Stimulated activated naive CD8-positive, alpha-beta T cell treated with anti-CD3 and anti-CD28 coated beads, Interleukin-15, Interleukin-2, amounts not matched to agents 100 U/mL and 50 U/mL, for 24 hours (primary cell): ENCODE measurements at regions not wholly inside any gene's neighbourhood (a gene's known extent, or its start where the extent isn't known, plus 50 kb on each side); places are given as distances from the start of the nearest gene placed in this dataset.
A peak's percentile ranks its signal among the peaks of the same experiment; 100 is the strongest.

ENCODE experiments used
- ATAC-seq: fragments of 150-1000 bp; cut with Tn5 transposase; one replicate; pipeline ENCODE4 v1.10.0; 2021
- DNase-seq: peaks from one replicate; pipeline ENCODE4 v3.0.0; 2021

DNA sequence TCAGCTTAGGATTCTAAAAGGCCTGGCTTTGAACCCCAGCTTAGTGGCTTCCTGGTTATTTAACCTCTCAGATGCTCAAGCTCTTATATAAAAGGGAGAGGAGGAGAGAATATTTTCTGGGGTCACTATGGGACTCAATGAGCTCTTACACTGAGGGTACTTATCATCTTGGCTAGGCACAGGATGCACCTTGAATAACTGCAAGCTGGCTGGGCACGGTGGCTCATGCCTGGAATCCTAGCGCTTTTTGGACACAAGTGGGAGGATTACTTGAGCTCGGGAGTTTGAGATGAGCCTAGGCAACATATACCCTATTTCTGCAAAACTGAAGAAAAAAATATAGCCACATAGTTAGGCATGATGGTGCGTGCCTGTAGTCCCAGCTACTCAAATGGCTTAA lies 665.3 kb upstream of the RBFOX1 start:
- DNase-seq (no peak), ATAC-seq (no peak)

- DNase-seq = no peak
- no peak for ATAC-seq
These were observed 667.5 kb upstream of the RBFOX1 start for GRCh38 chr16:6665126-6665525.

DNA sequence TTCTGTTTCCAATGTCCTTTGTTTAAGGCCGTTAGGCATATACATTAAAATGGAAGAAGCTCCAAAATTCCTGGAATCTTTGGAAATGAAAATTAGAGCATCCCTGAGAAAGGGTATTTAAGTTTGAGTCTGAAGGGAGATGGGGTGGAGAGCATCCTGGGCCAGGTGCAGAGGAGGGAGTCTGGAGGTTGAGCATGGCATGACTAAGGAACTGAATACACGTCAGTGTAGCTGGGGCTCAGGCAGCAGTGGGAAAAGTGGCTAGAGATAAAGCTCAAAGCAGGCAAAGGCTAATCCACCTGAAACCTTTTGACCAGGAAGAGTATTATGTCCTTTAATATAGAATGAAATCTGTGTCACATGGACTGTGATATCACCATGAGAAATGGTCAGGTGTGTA lies 669.0 kb upstream of the RBFOX1 start:
- no peak for ATAC-seq
- no peak for DNase-seq

DNA sequence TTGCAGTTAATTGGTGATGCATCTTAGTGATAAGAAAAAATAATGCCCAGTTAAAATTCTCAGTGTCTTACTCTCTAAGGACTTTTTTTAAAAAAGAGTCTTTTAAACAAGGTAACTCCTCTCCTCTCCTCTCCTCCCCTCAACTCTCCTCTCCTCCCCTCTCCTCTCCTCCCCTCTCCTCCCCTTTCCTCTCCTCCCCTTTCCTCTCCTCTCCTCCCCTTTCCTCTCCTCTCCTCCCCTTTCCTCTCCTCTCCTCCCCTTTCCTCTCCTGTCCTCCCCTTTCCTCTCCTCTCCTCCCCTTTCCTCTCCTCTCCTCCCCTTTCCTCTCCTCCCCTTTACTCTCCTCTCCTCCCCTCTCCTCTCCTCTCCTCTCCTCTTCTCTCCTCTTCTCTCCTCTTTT lies 675.9 kb upstream of the RBFOX1 start:
- no peak for DNase-seq
- no peak for ATAC-seq

DNA sequence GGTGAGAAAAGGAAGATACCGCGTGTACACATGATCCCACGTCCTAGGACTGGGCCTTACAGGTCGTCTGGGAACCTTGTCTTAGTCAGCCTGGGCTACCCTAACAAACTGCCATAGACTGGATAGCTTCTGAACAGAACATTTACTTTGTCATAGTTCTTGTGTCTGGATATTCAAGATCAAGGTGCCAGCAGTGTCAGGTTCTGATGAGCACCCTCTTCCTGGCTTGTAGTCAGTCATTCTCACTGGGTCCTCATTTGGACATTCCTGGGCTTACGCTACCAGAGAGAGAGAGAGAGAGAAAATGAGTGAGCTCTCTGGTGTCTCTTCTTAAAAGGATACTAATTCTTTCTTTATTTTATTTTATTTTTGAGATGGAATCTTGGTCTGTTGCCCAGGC lies 685.8 kb upstream of the RBFOX1 start:
- DNase-seq = no peak
- no peak for ATAC-seq

DNA sequence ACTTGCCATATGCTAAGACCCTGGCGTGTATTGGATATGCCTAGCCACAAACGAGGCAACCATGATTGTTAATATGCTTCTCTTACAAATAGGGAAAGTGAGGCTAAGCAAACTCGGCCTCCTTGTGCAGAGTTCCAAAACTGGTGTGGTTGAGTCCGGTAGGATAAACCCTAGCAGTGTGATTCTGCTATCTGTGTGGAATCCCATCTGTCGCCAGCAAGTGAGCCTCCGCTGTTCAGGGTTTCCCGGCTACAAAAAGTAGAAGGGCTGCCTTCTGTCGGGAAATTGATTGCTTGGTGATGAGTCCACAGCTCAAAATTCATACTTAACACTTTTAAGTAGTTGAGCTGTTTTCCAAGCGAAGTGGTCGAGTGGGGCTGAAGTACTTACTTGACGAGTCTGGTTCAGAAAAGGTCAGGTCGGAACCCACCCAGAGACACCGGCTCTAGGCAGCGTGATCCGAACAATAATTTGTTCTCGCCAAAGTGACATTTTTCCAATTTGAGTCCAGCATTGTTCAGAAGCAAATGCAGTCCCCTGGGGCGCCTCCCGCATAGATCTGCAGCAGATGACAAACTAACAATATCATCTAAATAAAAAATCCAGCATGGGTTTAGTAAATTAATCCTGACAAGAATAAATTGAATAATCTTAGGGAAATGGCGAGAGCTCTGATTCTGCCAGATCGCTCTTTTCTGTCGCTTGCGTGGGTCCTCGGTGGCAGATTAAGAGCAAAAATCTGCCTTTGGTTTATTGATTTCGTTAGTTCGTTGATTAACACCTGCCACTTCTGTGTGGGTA lies 686.7 kb upstream of the RBFOX1 start:
- no peak for DNase-seq
- ATAC-seq = no peak

GRCh38 chr16:6644916-6645315 lies 687.7 kb upstream of the RBFOX1 start:
- no peak for DNase-seq
- ATAC-seq = no peak

- ATAC-seq (no peak), DNase-seq (peak; percentile 49)
These were observed 689.5 kb upstream of the RBFOX1 start for GRCh38 chr16:6643080-6643686.

- DNase-seq (no peak), ATAC-seq (no peak)
These were observed 690.4 kb upstream of the RBFOX1 start for GRCh38 chr16:6642271-6642670.

- no peak for DNase-seq
- ATAC-seq = no peak
These were observed 691.6 kb upstream of the RBFOX1 start for GRCh38 chr16:6641091-6641490.

GRCh38 chr16:6636457-6636856 lies 696.2 kb upstream of the RBFOX1 start:
- DNase-seq (no peak), ATAC-seq (no peak)

GRCh38 chr16:6634151-6634550 lies 698.5 kb upstream of the RBFOX1 start:
- DNase-seq = no peak
- ATAC-seq = no peak

DNA sequence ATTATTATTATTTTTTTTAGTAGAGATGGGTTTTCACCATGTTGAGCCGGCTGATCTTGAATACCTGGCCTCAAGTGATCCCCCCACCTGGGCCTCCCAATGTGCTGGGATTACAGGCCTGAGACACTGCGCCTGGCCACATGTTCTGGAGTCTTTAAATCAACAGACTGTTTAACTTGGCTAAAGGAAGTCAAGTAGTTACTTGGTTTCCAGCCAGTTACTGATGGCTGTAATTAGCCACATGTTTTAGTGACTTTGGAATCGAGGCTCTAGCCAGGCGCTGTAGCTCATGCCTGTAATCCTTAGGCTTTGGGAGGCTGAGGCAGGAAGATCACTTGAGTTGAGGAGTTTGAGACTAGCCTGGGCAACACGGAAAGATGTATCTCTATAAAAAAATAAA lies 699.2 kb upstream of the RBFOX1 start:
- no peak for DNase-seq
- ATAC-seq = no peak

- DNase-seq (no peak), ATAC-seq (no peak)
These were observed 703.5 kb upstream of the RBFOX1 start for GRCh38 chr16:6629110-6629509.

GRCh38 chr16:6625606-6626005 lies 707.0 kb upstream of the RBFOX1 start:
- ATAC-seq (no peak), DNase-seq (no peak)

DNA sequence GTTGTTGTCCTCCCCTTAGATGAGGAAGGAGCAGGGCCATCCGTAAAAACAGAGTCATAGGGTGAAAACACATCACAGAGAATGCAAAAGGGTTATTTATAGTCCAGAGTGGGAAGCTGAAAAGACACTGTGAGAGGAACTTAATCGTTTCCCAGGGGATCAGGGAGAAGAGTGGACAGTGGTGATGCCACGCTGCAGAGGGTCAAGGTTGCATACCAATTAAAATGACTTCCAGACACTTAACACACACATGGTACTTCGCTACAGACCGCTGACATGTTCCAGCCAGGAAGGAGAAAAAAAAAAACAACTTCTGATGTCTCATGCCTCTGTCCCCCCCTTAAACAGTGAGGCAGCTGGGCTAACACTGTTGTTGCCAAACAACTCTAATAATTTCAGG lies 713.8 kb upstream of the RBFOX1 start:
- no peak for DNase-seq
- no peak for ATAC-seq

DNA sequence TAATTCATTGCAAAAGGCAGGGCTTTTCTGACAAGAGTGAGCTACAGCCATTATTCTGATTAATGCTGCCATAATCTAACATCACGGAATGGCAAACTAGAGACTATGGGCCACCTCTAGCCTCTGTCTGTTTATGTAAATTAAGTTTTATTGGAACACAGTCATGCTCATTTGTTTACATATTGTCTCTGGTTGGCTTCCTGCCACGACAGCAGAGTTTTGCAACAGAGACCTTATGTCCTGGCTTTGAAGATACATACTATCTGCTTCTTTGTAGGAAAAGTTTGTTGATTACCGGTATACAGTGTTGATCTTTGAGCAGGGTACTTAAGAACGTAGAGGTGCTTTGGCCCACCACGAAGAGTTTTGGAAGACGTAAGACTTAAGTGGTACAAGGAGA lies 715.9 kb upstream of the RBFOX1 start:
- DNase-seq (no peak), ATAC-seq (no peak)

- no peak for DNase-seq
- ATAC-seq = no peak
These were observed 717.0 kb upstream of the RBFOX1 start for GRCh38 chr16:6615636-6616035.

DNA sequence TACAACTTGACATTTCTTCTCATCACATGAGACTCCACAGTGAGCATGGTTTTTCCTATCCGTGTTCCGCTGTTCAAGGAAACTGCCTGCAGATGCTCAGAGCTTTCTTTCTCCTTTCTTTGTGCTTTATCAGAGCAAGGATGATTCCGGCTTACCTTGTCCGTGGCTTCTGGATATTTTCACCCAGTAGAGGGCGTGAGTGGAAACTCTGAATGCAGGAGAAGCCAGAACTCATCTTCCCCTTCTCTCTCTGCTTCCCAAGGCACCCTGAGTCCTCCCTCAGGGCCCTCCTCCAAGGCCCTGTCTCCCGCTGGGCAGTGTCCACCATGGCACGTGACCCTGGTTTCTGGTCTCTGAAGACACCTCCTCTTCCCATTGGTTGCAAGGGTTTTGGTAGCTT lies 721.1 kb upstream of the RBFOX1 start:
- ATAC-seq = no peak

DNA sequence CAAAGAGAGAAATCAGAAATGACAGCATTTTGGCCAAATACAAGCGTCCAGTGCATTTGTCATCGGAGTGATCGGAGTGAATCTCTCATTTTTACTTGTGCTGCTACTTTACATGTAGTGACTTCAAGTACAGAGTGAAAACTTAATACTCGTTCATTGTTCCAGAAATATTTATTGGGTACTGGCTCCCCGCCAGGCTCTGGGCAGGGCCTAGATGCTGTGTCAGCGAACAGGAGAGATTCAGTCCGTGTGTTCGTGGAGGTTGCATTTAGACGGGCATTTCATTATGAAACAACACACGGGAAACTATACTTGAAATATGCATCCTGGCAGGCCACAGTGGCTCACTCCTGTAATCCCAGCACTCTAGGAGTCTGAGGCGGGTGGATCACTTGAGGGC lies 727.2 kb upstream of the RBFOX1 start:
- ATAC-seq = no peak
- no peak for DNase-seq

More for the DNA sequence above, 721.1 kb upstream of the RBFOX1 start:
- no peak for DNase-seq

GRCh38 chr16:6603780-6604325 lies 728.8 kb upstream of the RBFOX1 start:
- ATAC-seq (no peak), DNase-seq (no peak)

GRCh38 chr16:6602405-6602804 lies 730.2 kb upstream of the RBFOX1 start:
- no peak for ATAC-seq
- DNase-seq = no peak

DNA sequence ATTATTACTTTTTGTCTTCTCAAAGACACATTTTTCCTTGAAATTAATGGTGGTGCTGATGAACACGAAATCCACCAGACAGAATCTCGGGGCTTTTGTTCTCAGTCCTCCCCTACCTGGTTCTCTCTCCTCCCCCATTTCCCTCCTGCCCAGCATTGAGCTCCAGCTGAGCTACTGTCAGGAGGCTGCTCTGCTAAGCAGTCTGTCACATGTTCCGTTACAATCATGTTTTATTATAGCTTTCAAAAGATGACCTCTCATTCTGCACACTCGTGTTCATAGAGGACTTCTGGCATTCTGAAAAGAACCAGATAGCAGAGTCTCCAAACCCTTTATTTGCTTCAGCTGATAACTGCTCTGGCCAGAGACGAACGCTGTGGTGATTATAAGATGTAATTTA lies 732.5 kb upstream of the RBFOX1 start:
- no peak for DNase-seq

DNA sequence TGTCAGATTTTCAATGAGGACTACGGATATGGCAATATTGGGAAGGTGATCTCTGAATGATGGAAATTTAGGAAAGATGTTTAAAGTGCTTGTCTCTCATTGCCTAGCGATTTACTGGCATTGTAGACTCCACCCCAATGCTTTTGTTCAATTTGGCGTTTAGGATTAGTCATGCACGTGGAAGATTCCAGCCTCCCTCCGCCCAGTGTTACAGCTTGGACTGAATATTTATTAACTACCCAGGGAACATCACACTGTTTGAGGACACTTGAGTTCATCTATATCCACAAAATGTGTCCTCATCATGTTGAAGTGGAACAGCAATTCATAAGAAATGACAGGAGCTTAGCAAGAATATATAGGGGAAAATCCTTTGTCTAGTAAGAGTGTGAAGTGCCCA lies 738.8 kb upstream of the RBFOX1 start:
- DNase-seq (no peak), ATAC-seq (no peak)

More for the DNA sequence above, 732.5 kb upstream of the RBFOX1 start:
- ATAC-seq = no peak
